ENCODE measurements at regions not wholly inside any gene's neighbourhood (a gene's known extent, or its start where the extent isn't known, plus 50 kb on each side); places are given as distances from the start of the nearest gene placed in this dataset.
"Not testable (repeated sequence)": the region's sequence is repeated elsewhere in the genome, so short reads cannot be mapped to it uniquely, and the experiment has no call there.

DNA sequence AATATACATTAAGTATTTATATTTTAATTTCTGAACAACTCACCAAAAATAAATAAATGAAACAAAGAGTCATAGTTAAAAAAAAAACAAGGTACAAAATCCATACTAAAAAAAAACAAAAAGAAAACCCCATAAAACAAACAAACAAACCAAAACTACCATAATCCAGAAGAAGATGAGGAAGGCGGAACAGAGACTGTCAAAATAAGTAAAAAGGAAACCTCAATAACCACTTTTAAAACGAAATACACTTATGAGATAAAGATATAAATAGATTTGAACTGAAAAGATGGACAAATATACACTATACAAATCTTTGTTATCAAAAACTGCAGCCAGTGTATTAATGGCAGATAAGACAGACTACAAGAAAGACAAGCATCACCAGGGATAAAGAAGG is 98.2 kb downstream of the POTEB2 start:
- TF ChIP-seq EZH2 (IDR thresholded peaks at IDR 0.05; ENCODE audit: low read length, unreplicated experiment) = not testable (repeated sequence)
- TF ChIP-seq, protein P1, sequence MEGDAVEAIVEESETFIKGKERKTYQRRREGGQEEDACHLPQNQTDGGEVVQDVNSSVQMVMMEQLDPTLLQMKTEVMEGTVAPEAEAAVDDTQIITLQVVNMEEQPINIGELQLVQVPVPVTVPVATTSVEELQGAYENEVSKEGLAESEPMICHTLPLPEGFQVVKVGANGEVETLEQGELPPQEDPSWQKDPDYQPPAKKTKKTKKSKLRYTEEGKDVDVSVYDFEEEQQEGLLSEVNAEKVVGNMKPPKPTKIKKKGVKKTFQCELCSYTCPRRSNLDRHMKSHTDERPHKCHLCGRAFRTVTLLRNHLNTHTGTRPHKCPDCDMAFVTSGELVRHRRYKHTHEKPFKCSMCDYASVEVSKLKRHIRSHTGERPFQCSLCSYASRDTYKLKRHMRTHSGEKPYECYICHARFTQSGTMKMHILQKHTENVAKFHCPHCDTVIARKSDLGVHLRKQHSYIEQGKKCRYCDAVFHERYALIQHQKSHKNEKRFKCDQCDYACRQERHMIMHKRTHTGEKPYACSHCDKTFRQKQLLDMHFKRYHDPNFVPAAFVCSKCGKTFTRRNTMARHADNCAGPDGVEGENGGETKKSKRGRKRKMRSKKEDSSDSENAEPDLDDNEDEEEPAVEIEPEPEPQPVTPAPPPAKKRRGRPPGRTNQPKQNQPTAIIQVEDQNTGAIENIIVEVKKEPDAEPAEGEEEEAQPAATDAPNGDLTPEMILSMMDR (conservative IDR thresholded peaks at IDR 0.05; ENCODE audit: low read depth, low read length) = not testable (repeated sequence)

All from PC-3 (cell line).